ENCODE measurements at regions not wholly inside any gene's neighbourhood (a gene's known extent, or its start where the extent isn't known, plus 50 kb on each side); places are given as distances from the start of the nearest gene placed in this dataset.
"Not testable (repeated sequence)": the region's sequence is repeated elsewhere in the genome, so short reads cannot be mapped to it uniquely, and the experiment has no call there.

GRCh38 chr6:121780325-121781321, 345.2 kb downstream of the GJA1 start:
- TF ChIP-seq CTCF (IDR thresholded peaks at IDR 0.05; ENCODE audit: borderline replicate concordance, insufficient read depth, low read depth, low read length): no peak
- H3K4me3 ChIP-seq (ENCODE audit: low read depth, low read length): no peak overlapping the region

- TF ChIP-seq CTCF (IDR thresholded peaks at IDR 0.05; ENCODE audit: borderline replicate concordance, insufficient read depth, low read depth, low read length): no peak
- no peak overlapping the region for H3K4me3 ChIP-seq (ENCODE audit: low read depth, low read length)
Measured at GRCh38 chr6:121791396-121792315, 356.2 kb downstream of the GJA1 start.

GRCh38 chr6:121794630-121795029, 359.2 kb downstream of the GJA1 start:
- no peak for TF ChIP-seq CTCF (IDR thresholded peaks at IDR 0.05; ENCODE audit: borderline replicate concordance, insufficient read depth, low read depth, low read length)
- H3K4me3 ChIP-seq (ENCODE audit: low read depth, low read length): no peak overlapping the region

GRCh38 chr6:121797598-121797997, 362.2 kb downstream of the GJA1 start:
- not testable (repeated sequence) for H3K4me3 ChIP-seq (ENCODE audit: low read depth, low read length)

- not testable (repeated sequence) for H3K4me3 ChIP-seq (ENCODE audit: low read depth, low read length)
Measured at GRCh38 chr6:121798126-121798525, 362.7 kb downstream of the GJA1 start.

GRCh38 chr6:121799574-121799973, 364.1 kb downstream of the GJA1 start:
- no peak overlapping the region for H3K4me3 ChIP-seq (ENCODE audit: low read depth, low read length)
- no peak for TF ChIP-seq CTCF (IDR thresholded peaks at IDR 0.05; ENCODE audit: borderline replicate concordance, insufficient read depth, low read depth, low read length)

- TF ChIP-seq CTCF (IDR thresholded peaks at IDR 0.05; ENCODE audit: borderline replicate concordance, insufficient read depth, low read depth, low read length): no peak
- no peak overlapping the region for H3K4me3 ChIP-seq (ENCODE audit: low read depth, low read length)
Measured at GRCh38 chr6:121800047-121800446, 364.6 kb downstream of the GJA1 start.
